Large intestine (tissue), 3 donors: ENCODE measurements at regions not wholly inside any gene's neighbourhood (a gene's known extent, or its start where the extent isn't known, plus 50 kb on each side); places are given as distances from the start of the nearest gene placed in this dataset.

Experiments
- DNase-seq, 2 donors: peaks; one replicate each; pipeline versions ENCODE4 v3.0.0 to v3.0.0-alpha.2; 2013
- H3K27ac ChIP-seq: one replicate; pipeline ENCODE4 v1.5.1; 2013; ENCODE audit warnings: low read length
- H3K27me3 ChIP-seq: 2 replicates; pipeline ENCODE4 v1.6.1; 2013; ENCODE audit warnings: low read length; ENCODE audit not compliant: control insufficient read depth, insufficient read depth
- H3K36me3 ChIP-seq: 2 replicates; pipeline ENCODE4 v1.6.1; 2013; ENCODE audit warnings: low read length; ENCODE audit not compliant: control insufficient read depth, insufficient read depth
- H3K4me1 ChIP-seq: one replicate; pipeline ENCODE4 v1.6.1; 2013; ENCODE audit warnings: low read length; ENCODE audit not compliant: control insufficient read depth, insufficient read depth
- H3K4me3 ChIP-seq: one replicate; pipeline ENCODE4 v1.5.1; 2013; ENCODE audit warnings: low read length
- H3K9me3 ChIP-seq: one replicate; pipeline ENCODE4 v1.6.1; 2013; ENCODE audit warnings: mild to moderate bottlenecking, low read depth, low read length, moderate library complexity; ENCODE audit not compliant: control insufficient read depth
- WGBS: methylation state at CpG from one replicate; pipeline ENCODE4 v1.1.5; 2013; ENCODE audit warnings: low lambda C conversion rate; ENCODE audit not compliant: insufficient coverage; 5-methylcytosine and 5-hydroxymethylcytosine counted together

- no peak overlapping the region for H3K27ac ChIP-seq
- no peaks in the 10 kb centered on the region for H3K4me1 ChIP-seq
- no peaks in the 10 kb centered on the region for H3K36me3 ChIP-seq
- no peak for DNase-seq
- no peak overlapping the region for H3K4me3 ChIP-seq
- WGBS = 100% methylated on average over 2 of the region's 2 CpGs
- no peaks in the 10 kb centered on the region for H3K9me3 ChIP-seq
- peaks cover 2% of the 10 kb centered on the region for H3K27me3 ChIP-seq
Observed at GRCh38 chr9:84216151-84216550, 124.4 kb downstream of the SLC28A3 start.

DNA sequence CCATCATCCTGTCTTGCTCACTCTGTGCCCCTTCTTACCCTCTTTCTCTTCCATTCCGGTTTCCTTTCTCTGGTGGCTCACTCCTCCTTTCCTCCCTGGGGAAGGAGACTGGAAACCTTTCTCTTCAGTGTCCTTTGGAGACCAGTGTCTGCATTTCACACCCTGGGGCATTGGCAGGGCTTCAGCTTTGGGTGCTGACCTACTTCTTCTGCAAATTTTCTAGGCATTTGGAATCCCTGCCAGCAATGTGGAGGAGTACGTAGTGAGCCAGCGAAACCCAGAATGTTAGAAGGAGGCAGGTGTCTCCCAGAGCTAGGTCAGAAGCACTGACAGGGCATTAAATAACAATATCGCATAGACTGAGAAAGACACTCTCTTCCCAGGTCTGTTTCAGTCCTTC is 122.2 kb downstream of the SLC28A3 start:
- Histone ChIP-seq H3K4me3 (no peak overlapping the region), H3K9me3 (no peaks in the 10 kb centered on the region), H3K27ac (no peak overlapping the region), H3K4me1 (no peaks in the 10 kb centered on the region), H3K36me3 (no peaks in the 10 kb centered on the region), H3K27me3 (peaks cover 2% of the 10 kb centered on the region)
- DNase-seq = no peak
- WGBS = 86% methylated on average over 1 of the region's 4 CpGs

DNA sequence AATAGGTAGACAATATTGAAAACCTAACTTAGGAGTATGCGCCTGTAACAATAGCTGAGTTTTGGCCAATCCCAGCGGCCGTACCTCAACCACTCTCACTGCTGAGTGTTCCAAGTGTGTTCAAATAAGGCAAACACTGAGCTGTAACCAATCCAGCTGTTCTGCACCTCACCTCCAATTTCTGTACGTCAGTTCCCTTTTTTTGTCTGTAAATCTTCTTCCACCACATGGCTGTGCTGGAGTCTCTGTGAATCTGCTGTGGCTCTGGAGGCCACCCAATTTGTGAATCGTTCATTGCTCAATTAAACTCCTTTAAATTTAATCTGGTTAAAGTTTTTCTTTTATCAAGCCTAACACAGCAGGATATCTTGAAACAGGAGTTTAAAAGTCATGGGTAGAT is 116.3 kb downstream of the SLC28A3 start:
- H3K9me3 ChIP-seq = no peaks in the 10 kb centered on the region
- no peaks in the 10 kb centered on the region for H3K36me3 ChIP-seq
- 67% methylated on average over 1 of the region's 5 CpGs for WGBS
- DNase-seq = no peak
- H3K4me3 ChIP-seq = no peak overlapping the region
- H3K27me3 ChIP-seq = no peaks in the 10 kb centered on the region
- no peak overlapping the region for H3K27ac ChIP-seq
- no peaks in the 10 kb centered on the region for H3K4me1 ChIP-seq
